Tibial nerve (tissue), 4 donors: ENCODE measurements at regions not wholly inside any gene's neighbourhood (a gene's known extent, or its start where the extent isn't known, plus 50 kb on each side); places are given as distances from the start of the nearest gene placed in this dataset.

Experiments used
- EP300 ChIP-seq, 2 donors: sonication (generic); formaldehyde crosslinking; IDR thresholded peaks; one replicate each; pipeline ENCODE4 v1.6.1; 2017; ENCODE audit warnings: antibody characterized with exemption in 2 of 2, mild to moderate bottlenecking in 1 of 2
- TF ChIP-seq, protein P1 (sequence below), 5 experiments: fragments of 200-600 bp in 3 of 5; fragments of 450-650 bp in 2 of 5; sonication (generic) in 3 of 5; IDR thresholded peaks; one replicate each; pipeline ENCODE4 v1.5.1; 2016 to 2019; ENCODE audit warnings: antibody characterized with exemption in 5 of 5, mild to moderate bottlenecking in 3 of 5, moderate library complexity in 2 of 5

DNA sequence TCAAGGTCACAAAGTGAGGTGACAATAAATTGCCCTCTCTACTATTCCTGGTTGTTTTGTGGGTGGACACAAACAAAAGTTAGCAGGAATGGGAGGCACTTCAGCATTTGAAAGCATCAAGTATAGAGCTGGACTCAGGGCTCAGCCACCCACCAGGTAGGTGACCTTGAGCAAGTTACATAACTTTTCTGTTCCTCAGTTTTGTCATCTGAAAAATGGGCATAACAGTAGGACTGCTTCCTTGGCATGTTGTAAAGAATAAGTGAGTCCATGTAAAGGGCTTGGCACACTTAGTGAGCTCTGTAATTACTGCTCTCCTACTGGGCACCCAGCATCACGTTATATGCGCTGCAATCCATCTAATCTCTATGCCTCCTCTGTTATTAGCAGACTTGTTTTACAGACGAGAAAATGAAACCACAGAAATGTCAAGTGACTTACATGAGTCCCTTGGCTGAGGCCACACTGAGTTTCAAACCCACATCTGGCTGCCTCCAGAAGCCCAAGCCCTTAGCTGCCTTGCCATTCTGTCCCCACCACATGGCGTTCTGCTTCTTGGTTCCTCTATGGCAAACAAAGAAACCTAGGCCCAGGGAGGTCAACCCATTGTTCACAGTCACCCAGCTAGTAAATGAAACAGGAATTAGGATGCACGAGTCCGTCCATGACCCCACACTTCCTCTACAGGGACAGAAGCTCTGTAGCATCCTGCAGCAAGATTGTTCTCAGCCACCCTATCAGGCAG, 63.2 kb upstream of the SLC24A4 start:
- TF ChIP-seq, protein P1, sequence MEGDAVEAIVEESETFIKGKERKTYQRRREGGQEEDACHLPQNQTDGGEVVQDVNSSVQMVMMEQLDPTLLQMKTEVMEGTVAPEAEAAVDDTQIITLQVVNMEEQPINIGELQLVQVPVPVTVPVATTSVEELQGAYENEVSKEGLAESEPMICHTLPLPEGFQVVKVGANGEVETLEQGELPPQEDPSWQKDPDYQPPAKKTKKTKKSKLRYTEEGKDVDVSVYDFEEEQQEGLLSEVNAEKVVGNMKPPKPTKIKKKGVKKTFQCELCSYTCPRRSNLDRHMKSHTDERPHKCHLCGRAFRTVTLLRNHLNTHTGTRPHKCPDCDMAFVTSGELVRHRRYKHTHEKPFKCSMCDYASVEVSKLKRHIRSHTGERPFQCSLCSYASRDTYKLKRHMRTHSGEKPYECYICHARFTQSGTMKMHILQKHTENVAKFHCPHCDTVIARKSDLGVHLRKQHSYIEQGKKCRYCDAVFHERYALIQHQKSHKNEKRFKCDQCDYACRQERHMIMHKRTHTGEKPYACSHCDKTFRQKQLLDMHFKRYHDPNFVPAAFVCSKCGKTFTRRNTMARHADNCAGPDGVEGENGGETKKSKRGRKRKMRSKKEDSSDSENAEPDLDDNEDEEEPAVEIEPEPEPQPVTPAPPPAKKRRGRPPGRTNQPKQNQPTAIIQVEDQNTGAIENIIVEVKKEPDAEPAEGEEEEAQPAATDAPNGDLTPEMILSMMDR (IDR thresholded peaks at IDR 0.05): no peak
- TF ChIP-seq EP300 (IDR thresholded peaks at IDR 0.05): no peak
